ENCODE measurements at regions not wholly inside any gene's neighbourhood (a gene's known extent, or its start where the extent isn't known, plus 50 kb on each side); places are given as distances from the start of the nearest gene placed in this dataset.

DNA sequence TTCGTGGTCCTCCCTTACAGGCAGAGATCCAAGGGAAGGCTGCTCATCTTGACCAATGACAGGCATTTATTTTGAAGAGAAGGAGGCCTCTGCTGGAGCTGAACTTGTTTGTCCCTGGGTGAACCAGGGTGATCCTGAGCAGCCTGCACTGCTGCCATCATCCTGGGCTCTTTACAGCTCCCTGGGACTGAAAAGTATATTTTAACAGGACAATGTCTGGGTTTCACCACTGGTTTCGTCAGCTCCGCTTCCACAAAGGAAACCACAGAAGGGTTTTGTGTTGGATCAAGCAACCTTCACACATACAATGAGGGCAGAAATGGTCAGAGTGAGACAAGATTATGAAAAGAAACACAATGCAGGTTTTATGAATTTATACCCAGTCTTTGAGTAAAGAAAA lies 400.7 kb upstream of the TPM1 start:
- TF ChIP-seq, protein P1, sequence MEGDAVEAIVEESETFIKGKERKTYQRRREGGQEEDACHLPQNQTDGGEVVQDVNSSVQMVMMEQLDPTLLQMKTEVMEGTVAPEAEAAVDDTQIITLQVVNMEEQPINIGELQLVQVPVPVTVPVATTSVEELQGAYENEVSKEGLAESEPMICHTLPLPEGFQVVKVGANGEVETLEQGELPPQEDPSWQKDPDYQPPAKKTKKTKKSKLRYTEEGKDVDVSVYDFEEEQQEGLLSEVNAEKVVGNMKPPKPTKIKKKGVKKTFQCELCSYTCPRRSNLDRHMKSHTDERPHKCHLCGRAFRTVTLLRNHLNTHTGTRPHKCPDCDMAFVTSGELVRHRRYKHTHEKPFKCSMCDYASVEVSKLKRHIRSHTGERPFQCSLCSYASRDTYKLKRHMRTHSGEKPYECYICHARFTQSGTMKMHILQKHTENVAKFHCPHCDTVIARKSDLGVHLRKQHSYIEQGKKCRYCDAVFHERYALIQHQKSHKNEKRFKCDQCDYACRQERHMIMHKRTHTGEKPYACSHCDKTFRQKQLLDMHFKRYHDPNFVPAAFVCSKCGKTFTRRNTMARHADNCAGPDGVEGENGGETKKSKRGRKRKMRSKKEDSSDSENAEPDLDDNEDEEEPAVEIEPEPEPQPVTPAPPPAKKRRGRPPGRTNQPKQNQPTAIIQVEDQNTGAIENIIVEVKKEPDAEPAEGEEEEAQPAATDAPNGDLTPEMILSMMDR (IDR thresholded peaks at IDR 0.05; ENCODE audit: insufficient read depth, low read length): no peak
- no peak for TF ChIP-seq POLR2AphosphoS5 (IDR thresholded peaks at IDR 0.05; ENCODE audit: low read depth)
- TF ChIP-seq REST (IDR thresholded peaks at IDR 0.05; ENCODE audit: insufficient replicate concordance, low read depth): no peak
